ENCODE measurements at regions not wholly inside any gene's neighbourhood (a gene's known extent, or its start where the extent isn't known, plus 50 kb on each side); places are given as distances from the start of the nearest gene placed in this dataset.

DNA sequence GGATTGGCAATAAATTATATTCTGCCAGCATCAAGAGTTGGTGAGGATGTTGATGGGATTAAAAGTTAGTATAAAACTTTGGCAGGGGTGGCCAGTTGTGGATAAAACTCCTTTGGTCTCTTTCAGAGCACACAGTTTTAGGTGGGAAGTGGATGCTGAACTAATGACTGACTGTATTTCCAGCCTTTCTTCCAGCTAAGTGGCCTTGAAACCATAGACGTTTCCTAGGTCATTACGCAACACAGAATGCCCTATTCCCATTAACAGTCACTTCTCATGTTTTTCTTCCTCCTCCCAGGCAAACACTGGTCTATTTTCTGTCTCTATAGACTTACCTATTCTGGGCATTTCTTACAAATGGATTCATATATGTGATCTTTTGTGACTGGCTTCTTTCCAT, 467.4 kb downstream of the NEBL start:
- Histone ChIP-seq H3K4me3 (ENCODE audit: low read depth, low read length) (no peak overlapping the region), H3K36me3 (ENCODE audit: control insufficient read depth, insufficient read depth, low read length) (no peaks in the 10 kb centered on the region), H3K27me3 (ENCODE audit: control insufficient read depth, insufficient read depth, low read length) (no peaks in the 10 kb centered on the region)
- TF ChIP-seq CTCF (IDR thresholded peaks at IDR 0.05; ENCODE audit: insufficient read depth, low read length, poor library complexity, severe bottlenecking), result no peak
- DNase-seq (ENCODE audit: low read depth), result no peak

GRCh38 chr10:20427821-20428220, 469.3 kb downstream of the NEBL start:
- no peak for DNase-seq (ENCODE audit: low read depth)
- Histone ChIP-seq H3K4me3 (ENCODE audit: low read depth, low read length) (no peak overlapping the region), H3K36me3 (ENCODE audit: control insufficient read depth, insufficient read depth, low read length) (no peaks in the 10 kb centered on the region), H3K27me3 (ENCODE audit: control insufficient read depth, insufficient read depth, low read length) (no peaks in the 10 kb centered on the region)
- no peak for TF ChIP-seq CTCF (IDR thresholded peaks at IDR 0.05; ENCODE audit: insufficient read depth, low read length, poor library complexity, severe bottlenecking)

DNA sequence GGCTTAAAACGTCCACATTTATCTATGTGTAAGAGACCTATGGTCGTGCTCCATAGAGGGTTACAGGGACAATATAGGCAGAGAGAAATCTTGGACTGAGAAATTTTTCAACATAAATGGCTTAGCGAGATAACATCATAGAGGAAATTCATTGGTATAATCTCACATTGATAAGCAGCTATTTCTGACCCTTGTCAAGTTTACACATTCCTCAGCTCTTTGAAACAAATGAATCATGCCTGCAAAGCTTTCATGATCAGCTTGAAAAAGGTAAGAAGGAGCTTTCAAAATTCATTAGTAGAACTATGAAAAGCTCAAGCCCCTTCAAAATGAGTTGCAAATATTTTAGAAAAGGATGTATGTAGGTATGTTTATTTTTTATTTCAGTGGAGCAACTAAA, 478.8 kb downstream of the NEBL start:
- Histone ChIP-seq H3K4me3 (ENCODE audit: low read depth, low read length) (no peak overlapping the region), H3K36me3 (ENCODE audit: control insufficient read depth, insufficient read depth, low read length) (no peaks in the 10 kb centered on the region), H3K27me3 (ENCODE audit: control insufficient read depth, insufficient read depth, low read length) (no peaks in the 10 kb centered on the region)
- DNase-seq (ENCODE audit: low read depth), result no peak
- no peak for TF ChIP-seq CTCF (IDR thresholded peaks at IDR 0.05; ENCODE audit: insufficient read depth, low read length, poor library complexity, severe bottlenecking)

DNA sequence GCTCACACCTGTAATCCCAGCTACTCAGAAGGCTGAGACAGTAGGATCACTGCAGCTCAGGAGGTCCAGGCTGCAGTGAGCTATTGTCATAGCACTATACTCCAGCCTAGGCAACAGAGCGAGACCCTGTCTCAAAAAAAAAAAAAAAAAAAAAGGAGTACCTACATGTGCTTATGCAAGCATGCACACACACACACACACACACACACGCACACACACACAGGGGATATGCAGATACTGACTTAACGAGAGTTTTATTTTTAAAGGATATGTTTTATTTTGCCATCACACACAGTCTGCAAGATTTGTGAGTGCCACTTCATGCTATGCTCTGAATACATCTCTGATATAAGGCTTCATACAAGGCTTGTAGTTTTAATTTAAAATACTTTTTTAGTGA, 479.3 kb downstream of the NEBL start:
- Histone ChIP-seq H3K27me3 (ENCODE audit: control insufficient read depth, insufficient read depth, low read length) (no peaks in the 10 kb centered on the region), H3K4me3 (ENCODE audit: low read depth, low read length) (no peak overlapping the region), H3K36me3 (ENCODE audit: control insufficient read depth, insufficient read depth, low read length) (no peaks in the 10 kb centered on the region)
- no peak for DNase-seq (ENCODE audit: low read depth)
- no peak for TF ChIP-seq CTCF (IDR thresholded peaks at IDR 0.05; ENCODE audit: insufficient read depth, low read length, poor library complexity, severe bottlenecking)

DNA sequence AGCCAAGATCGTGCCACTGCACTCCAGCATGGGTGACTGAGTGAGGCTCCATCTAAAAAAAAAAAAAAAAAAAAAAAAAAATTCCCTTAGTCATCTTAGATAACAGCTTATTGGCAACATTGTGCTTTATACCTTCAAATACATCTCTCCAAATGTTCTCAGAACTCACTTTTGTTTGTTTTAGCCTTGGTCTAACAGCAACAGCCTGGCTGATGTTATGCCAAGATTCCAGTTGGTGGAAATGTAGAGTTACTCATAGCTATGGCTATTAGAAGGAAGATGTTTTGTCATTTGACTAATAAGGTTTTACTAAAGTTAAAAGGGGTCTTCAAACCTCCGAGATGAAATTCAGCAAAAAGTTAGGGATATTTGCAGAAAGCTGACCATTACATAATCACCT, 481.4 kb downstream of the NEBL start:
- no peak for DNase-seq (ENCODE audit: low read depth)
- Histone ChIP-seq H3K36me3 (ENCODE audit: control insufficient read depth, insufficient read depth, low read length) (no peaks in the 10 kb centered on the region), H3K4me3 (ENCODE audit: low read depth, low read length) (no peak overlapping the region), H3K27me3 (ENCODE audit: control insufficient read depth, insufficient read depth, low read length) (no peaks in the 10 kb centered on the region)
- TF ChIP-seq CTCF (IDR thresholded peaks at IDR 0.05; ENCODE audit: insufficient read depth, low read length, poor library complexity, severe bottlenecking), result no peak

GRCh38 chr10:20407357-20407756, 489.8 kb downstream of the NEBL start:
- no peak for TF ChIP-seq CTCF (IDR thresholded peaks at IDR 0.05; ENCODE audit: insufficient read depth, low read length, poor library complexity, severe bottlenecking)
- H3K27me3 ChIP-seq (ENCODE audit: control insufficient read depth, insufficient read depth, low read length), result no peaks in the 10 kb centered on the region

More at GRCh38 chr10:20407357-20407756, 489.8 kb downstream of the NEBL start:
- no peak overlapping the region for H3K4me3 ChIP-seq (ENCODE audit: low read depth, low read length)
- no peak for DNase-seq (ENCODE audit: low read depth)
- H3K36me3 ChIP-seq (ENCODE audit: control insufficient read depth, insufficient read depth, low read length), result no peaks in the 10 kb centered on the region
